CD4-positive, alpha-beta memory T cell (primary cell): ENCODE measurements at regions not wholly inside any gene's neighbourhood (a gene's known extent, or its start where the extent isn't known, plus 50 kb on each side); places are given as distances from the start of the nearest gene placed in this dataset.
"Not testable (repeated sequence)": the region's sequence is repeated elsewhere in the genome, so short reads cannot be mapped to it uniquely, and the experiment has no call there.

ENCODE experiments used
- CTCF ChIA-PET: fragments of 350-600 bp; sonication (Branson Sonifier 250); formaldehyde crosslinking; loops from one replicate; lab custom pipeline; 2021; ENCODE audit warnings: inconsistent platforms; ENCODE audit not compliant: partially characterized antibody; lab: Charles Lee
- POLR2A ChIA-PET: fragments of 350-600 bp; sonication (Branson Sonifier 250); formaldehyde crosslinking; loops from one replicate; lab custom pipeline; 2021; ENCODE audit not compliant: partially characterized antibody; lab: Charles Lee
- DNase-seq, 5 donors: peaks; one replicate each; pipeline versions ENCODE4 v3.0.0 to v3.0.0-alpha.2; 2020 to 2022; ENCODE audit warnings: mixed read lengths in 1 of 5
- H3K27ac ChIP-seq: one replicate; pipeline ENCODE4 v1.7.0; 2013; ENCODE audit warnings: low read depth, low read length
- H3K27me3 ChIP-seq: 2 replicates; pipeline ENCODE4 v1.7.0; 2013; ENCODE audit warnings: mild to moderate bottlenecking, low read length, moderate library complexity; ENCODE audit not compliant: insufficient read depth
- H3K36me3 ChIP-seq: 2 replicates; pipeline ENCODE4 v1.7.0; 2013; ENCODE audit warnings: mild to moderate bottlenecking, low read length, moderate library complexity; ENCODE audit not compliant: insufficient read depth
- H3K4me1 ChIP-seq: 2 replicates; pipeline ENCODE4 v1.7.0; 2013; ENCODE audit warnings: mild to moderate bottlenecking, low read length, moderate library complexity; ENCODE audit not compliant: insufficient read depth
- H3K4me3 ChIP-seq, 2 donors: one replicate each; pipeline ENCODE4 v1.7.0; 2013; ENCODE audit warnings: low read length in 2 of 2, mild to moderate bottlenecking in 1 of 2
- H3K9me3 ChIP-seq, 2 donors: one replicate each; pipeline ENCODE4 v1.7.0; 2013; ENCODE audit warnings: low read length in 2 of 2, control low read depth in 1 of 2; ENCODE audit not compliant: control insufficient read depth in 1 of 2
- H3K27ac Mint-ChIP-seq, 7 donors: one replicate each; pipeline ENCODE4 v1.8.0; 2020 to 2021; ENCODE audit warnings: mixed read lengths in 7 of 7, mild to moderate bottlenecking in 6 of 7, inconsistent platforms in 3 of 7, moderate library complexity in 3 of 7
- H3K27me3 Mint-ChIP-seq, 2 donors: one replicate each; pipeline ENCODE4 v1.8.0; 2020 to 2021; ENCODE audit warnings: mixed read lengths in 2 of 2
- H3K36me3 Mint-ChIP-seq, 2 donors: one replicate each; pipeline ENCODE4 v1.8.0; 2020 to 2021; ENCODE audit warnings: mixed read lengths in 2 of 2, inconsistent platforms in 1 of 2, mild to moderate bottlenecking in 1 of 2
- H3K4me1 Mint-ChIP-seq, 4 donors: one replicate each; pipeline ENCODE4 v1.8.0; 2020 to 2021; ENCODE audit warnings: mixed read lengths in 4 of 4, mild to moderate bottlenecking in 1 of 4
- H3K4me3 Mint-ChIP-seq, 8 donors: one replicate each; pipeline ENCODE4 v1.8.0; 2020 to 2021; ENCODE audit warnings: mixed read lengths in 8 of 8, mild to moderate bottlenecking in 7 of 8, moderate library complexity in 6 of 8, inconsistent platforms in 3 of 8
- H3K9me3 Mint-ChIP-seq, 8 donors: one replicate each; pipeline ENCODE4 v1.8.0; 2020 to 2021; ENCODE audit warnings: mixed read lengths in 8 of 8, mild to moderate bottlenecking in 5 of 8, inconsistent platforms in 3 of 8, moderate library complexity in 1 of 8
- intact Hi-C: fragments of 100-400 bp; cut with micrococcal nuclease; formaldehyde crosslinking; loops from one replicate; pipeline ENCODE4 v1.15.1; 2023

GRCh38 chr14:105689722-105690121 is 163.3 kb downstream of the TMEM121 start:
- Mint-ChIP-seq H3K27me3 (peaks cover 2 to 5% of the 10 kb centered on the region in 2 donors), H3K36me3 (no peaks in the 10 kb centered on the region), H3K4me3 (no peak overlapping the region), H3K9me3 (no peaks in the 10 kb centered on the region), H3K4me1 (peaks cover 0 to 10% (median 1%) of the 10 kb centered on the region in 4 donors), H3K27ac (peak overlapping the region in 1 of 7 donors; percentile 66)
- intact Hi-C loops = no loop called here
- H3K9me3 ChIP-seq = no peaks in the 10 kb centered on the region
- ChIA-PET CTCF (no interaction called here), POLR2A (no interaction called here)
- H3K36me3 ChIP-seq = no peaks in the 10 kb centered on the region
- H3K4me1 ChIP-seq = no peaks in the 10 kb centered on the region
- H3K27me3 ChIP-seq = no peaks in the 10 kb centered on the region
- no peak overlapping the region for H3K4me3 ChIP-seq
- H3K27ac ChIP-seq = no peak overlapping the region
- DNase-seq = no peak

- H3K4me1 Mint-ChIP-seq = peaks cover 0 to 11% (median 1%) of the 10 kb centered on the region in 4 donors
- Histone ChIP-seq H3K4me3 (no peak overlapping the region), H3K27me3 (no peaks in the 10 kb centered on the region), H3K9me3 (no peaks in the 10 kb centered on the region), H3K27ac (no peak overlapping the region), H3K4me1 (no peaks in the 10 kb centered on the region), H3K36me3 (no peaks in the 10 kb centered on the region)
- H3K27ac Mint-ChIP-seq = peak overlapping the region in 1 of 7 donors; percentile 51
- CTCF ChIA-PET = no interaction called here
- intact Hi-C loops = no loop called here
- POLR2A ChIA-PET = no interaction called here
- no peak for DNase-seq
- H3K4me3 Mint-ChIP-seq = no peak overlapping the region
- peaks cover 9 to 11% of the 10 kb centered on the region in 2 donors for H3K27me3 Mint-ChIP-seq
- no peaks in the 10 kb centered on the region for H3K36me3 Mint-ChIP-seq
- H3K9me3 Mint-ChIP-seq = peaks cover 0 to 2% (median 0%) of the 10 kb centered on the region in 8 donors
Observed at GRCh38 chr14:105690671-105691070, 164.3 kb downstream of the TMEM121 start.

GRCh38 chr14:105691321-105692109 is 165.1 kb downstream of the TMEM121 start:
- H3K27me3 Mint-ChIP-seq = peaks cover 9 to 11% of the 10 kb centered on the region in 2 donors
- H3K4me3 ChIP-seq, H3K4me1 ChIP-seq, DNase-seq, H3K27me3 ChIP-seq, H3K36me3 Mint-ChIP-seq, H3K4me3 Mint-ChIP-seq, H3K9me3 ChIP-seq, H3K36me3 ChIP-seq, CTCF ChIA-PET, intact Hi-C loops, H3K9me3 Mint-ChIP-seq, H3K27ac ChIP-seq, POLR2A ChIA-PET, H3K27ac Mint-ChIP-seq: not testable (repeated sequence)
- H3K4me1 Mint-ChIP-seq = peaks cover 0 to 11% (median 1%) of the 10 kb centered on the region in 4 donors

- H3K36me3 Mint-ChIP-seq, POLR2A ChIA-PET: not testable (repeated sequence)
Observed at GRCh38 chr14:105692110-105692685, 165.8 kb downstream of the TMEM121 start.

GRCh38 chr14:105694961-105695360 is 168.6 kb downstream of the TMEM121 start:
- H3K4me1 ChIP-seq = no peaks in the 10 kb centered on the region
- CTCF ChIA-PET = no interaction called here
- Mint-ChIP-seq H3K27me3 (peaks cover 13 to 15% of the 10 kb centered on the region in 2 donors), H3K4me3 (no peak overlapping the region), H3K9me3 (peaks cover 0 to 2% (median 0%) of the 10 kb centered on the region in 8 donors), H3K4me1 (peaks cover 0 to 3% (median 0%) of the 10 kb centered on the region in 4 donors), H3K36me3 (no peaks in the 10 kb centered on the region), H3K27ac (no peak overlapping the region)
- no peaks in the 10 kb centered on the region for H3K36me3 ChIP-seq
- intact Hi-C loops = no loop called here
- POLR2A ChIA-PET = no interaction called here
- H3K27me3 ChIP-seq = no peaks in the 10 kb centered on the region
- no peaks in the 10 kb centered on the region for H3K9me3 ChIP-seq
- no peak overlapping the region for H3K4me3 ChIP-seq
- DNase-seq = no peak
- H3K27ac ChIP-seq = no peak overlapping the region

More at GRCh38 chr14:105692110-105692685, 165.8 kb downstream of the TMEM121 start:
- H3K27ac ChIP-seq, DNase-seq, H3K9me3 Mint-ChIP-seq, H3K4me3 ChIP-seq, H3K27ac Mint-ChIP-seq, intact Hi-C loops, H3K4me1 ChIP-seq, H3K9me3 ChIP-seq, H3K27me3 ChIP-seq, CTCF ChIA-PET, H3K4me3 Mint-ChIP-seq, H3K36me3 ChIP-seq: not testable (repeated sequence)
- Mint-ChIP-seq H3K27me3 (peaks cover 9 to 11% of the 10 kb centered on the region in 2 donors), H3K4me1 (peaks cover 0 to 11% (median 1%) of the 10 kb centered on the region in 4 donors)

- H3K9me3 ChIP-seq, H3K27me3 ChIP-seq, H3K36me3 Mint-ChIP-seq, intact Hi-C loops, H3K4me1 Mint-ChIP-seq, DNase-seq, H3K4me1 ChIP-seq, H3K27ac ChIP-seq, H3K27ac Mint-ChIP-seq, H3K36me3 ChIP-seq, H3K4me3 ChIP-seq, H3K4me3 Mint-ChIP-seq, H3K9me3 Mint-ChIP-seq, CTCF ChIA-PET, POLR2A ChIA-PET: not testable (repeated sequence)
- peaks cover 13 to 15% of the 10 kb centered on the region in 2 donors for H3K27me3 Mint-ChIP-seq
Observed at GRCh38 chr14:105696388-105696787, 170.0 kb downstream of the TMEM121 start.

GRCh38 chr14:105697414-105697813 is 171.0 kb downstream of the TMEM121 start:
- H3K27ac ChIP-seq, H3K9me3 Mint-ChIP-seq, H3K4me1 ChIP-seq, POLR2A ChIA-PET, H3K27ac Mint-ChIP-seq, H3K9me3 ChIP-seq, CTCF ChIA-PET, DNase-seq, H3K4me3 ChIP-seq, H3K36me3 ChIP-seq, H3K4me1 Mint-ChIP-seq, H3K27me3 ChIP-seq, H3K4me3 Mint-ChIP-seq, intact Hi-C loops, H3K36me3 Mint-ChIP-seq: not testable (repeated sequence)
- peaks cover 13 to 15% of the 10 kb centered on the region in 2 donors for H3K27me3 Mint-ChIP-seq
